CD4-positive, alpha-beta memory T cell (primary cell): ENCODE measurements at regions not wholly inside any gene's neighbourhood (a gene's known extent, or its start where the extent isn't known, plus 50 kb on each side); places are given as distances from the start of the nearest gene placed in this dataset.

Experiments
- CTCF ChIA-PET: fragments of 350-600 bp; sonication (Branson Sonifier 250); formaldehyde crosslinking; loops from one replicate; lab custom pipeline; 2021; ENCODE audit warnings: inconsistent platforms; ENCODE audit not compliant: partially characterized antibody; lab: Charles Lee
- POLR2A ChIA-PET: fragments of 350-600 bp; sonication (Branson Sonifier 250); formaldehyde crosslinking; loops from one replicate; lab custom pipeline; 2021; ENCODE audit not compliant: partially characterized antibody; lab: Charles Lee
- DNase-seq, 5 donors: peaks; one replicate each; pipeline versions ENCODE4 v3.0.0 to v3.0.0-alpha.2; 2020 to 2022; ENCODE audit warnings: mixed read lengths in 1 of 5
- H3K27ac ChIP-seq: one replicate; pipeline ENCODE4 v1.7.0; 2013; ENCODE audit warnings: low read depth, low read length
- H3K27me3 ChIP-seq: 2 replicates; pipeline ENCODE4 v1.7.0; 2013; ENCODE audit warnings: mild to moderate bottlenecking, low read length, moderate library complexity; ENCODE audit not compliant: insufficient read depth
- H3K36me3 ChIP-seq: 2 replicates; pipeline ENCODE4 v1.7.0; 2013; ENCODE audit warnings: mild to moderate bottlenecking, low read length, moderate library complexity; ENCODE audit not compliant: insufficient read depth
- H3K4me1 ChIP-seq: 2 replicates; pipeline ENCODE4 v1.7.0; 2013; ENCODE audit warnings: mild to moderate bottlenecking, low read length, moderate library complexity; ENCODE audit not compliant: insufficient read depth
- H3K4me3 ChIP-seq, 2 donors: one replicate each; pipeline ENCODE4 v1.7.0; 2013; ENCODE audit warnings: low read length in 2 of 2, mild to moderate bottlenecking in 1 of 2
- H3K9me3 ChIP-seq, 2 donors: one replicate each; pipeline ENCODE4 v1.7.0; 2013; ENCODE audit warnings: low read length in 2 of 2, control low read depth in 1 of 2; ENCODE audit not compliant: control insufficient read depth in 1 of 2
- H3K27ac Mint-ChIP-seq, 7 donors: one replicate each; pipeline ENCODE4 v1.8.0; 2020 to 2021; ENCODE audit warnings: mixed read lengths in 7 of 7, mild to moderate bottlenecking in 6 of 7, inconsistent platforms in 3 of 7, moderate library complexity in 3 of 7
- H3K27me3 Mint-ChIP-seq, 2 donors: one replicate each; pipeline ENCODE4 v1.8.0; 2020 to 2021; ENCODE audit warnings: mixed read lengths in 2 of 2
- H3K36me3 Mint-ChIP-seq, 2 donors: one replicate each; pipeline ENCODE4 v1.8.0; 2020 to 2021; ENCODE audit warnings: mixed read lengths in 2 of 2, inconsistent platforms in 1 of 2, mild to moderate bottlenecking in 1 of 2
- H3K4me1 Mint-ChIP-seq, 4 donors: one replicate each; pipeline ENCODE4 v1.8.0; 2020 to 2021; ENCODE audit warnings: mixed read lengths in 4 of 4, mild to moderate bottlenecking in 1 of 4
- H3K4me3 Mint-ChIP-seq, 8 donors: one replicate each; pipeline ENCODE4 v1.8.0; 2020 to 2021; ENCODE audit warnings: mixed read lengths in 8 of 8, mild to moderate bottlenecking in 7 of 8, moderate library complexity in 6 of 8, inconsistent platforms in 3 of 8
- H3K9me3 Mint-ChIP-seq, 8 donors: one replicate each; pipeline ENCODE4 v1.8.0; 2020 to 2021; ENCODE audit warnings: mixed read lengths in 8 of 8, mild to moderate bottlenecking in 5 of 8, inconsistent platforms in 3 of 8, moderate library complexity in 1 of 8
- intact Hi-C: fragments of 100-400 bp; cut with micrococcal nuclease; formaldehyde crosslinking; loops from one replicate; pipeline ENCODE4 v1.15.1; 2023

DNA sequence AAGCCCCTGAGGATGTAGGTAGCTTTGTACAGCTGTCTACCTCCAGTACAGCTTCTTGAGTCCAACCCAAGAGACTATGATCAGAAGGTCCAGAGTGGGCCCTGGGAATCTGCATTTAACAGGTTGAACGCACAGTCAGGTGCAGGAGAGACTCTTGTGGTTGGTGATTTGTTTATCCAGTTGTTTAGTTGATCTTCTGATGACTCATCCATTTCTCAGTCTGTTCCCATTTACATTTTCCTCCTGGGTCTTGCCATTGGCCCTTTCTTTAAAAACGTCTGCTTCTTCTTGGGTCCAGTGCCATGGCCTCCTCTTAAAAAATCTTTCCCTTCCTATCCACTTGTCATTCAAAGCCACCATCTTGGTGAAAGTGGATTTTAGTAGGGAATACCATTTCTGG lies 734.2 kb downstream of the MED13L start:
- Histone ChIP-seq H3K4me3 (no peak overlapping the region), H3K27ac (no peak overlapping the region), H3K27me3 (no peaks in the 10 kb centered on the region), H3K4me1 (no peaks in the 10 kb centered on the region), H3K36me3 (no peaks in the 10 kb centered on the region), H3K9me3 (no peaks in the 10 kb centered on the region)
- Mint-ChIP-seq H3K27me3 (no peaks in the 10 kb centered on the region), H3K4me1 (no peaks in the 10 kb centered on the region), H3K27ac (no peak overlapping the region), H3K36me3 (no peaks in the 10 kb centered on the region), H3K4me3 (no peak overlapping the region), H3K9me3 (peaks cover 0 to 14% (median 5%) of the 10 kb centered on the region in 8 donors)
- no peak for DNase-seq
- ChIA-PET CTCF (no interaction called here), POLR2A (no interaction called here)
- intact Hi-C loops = no loop called here

DNA sequence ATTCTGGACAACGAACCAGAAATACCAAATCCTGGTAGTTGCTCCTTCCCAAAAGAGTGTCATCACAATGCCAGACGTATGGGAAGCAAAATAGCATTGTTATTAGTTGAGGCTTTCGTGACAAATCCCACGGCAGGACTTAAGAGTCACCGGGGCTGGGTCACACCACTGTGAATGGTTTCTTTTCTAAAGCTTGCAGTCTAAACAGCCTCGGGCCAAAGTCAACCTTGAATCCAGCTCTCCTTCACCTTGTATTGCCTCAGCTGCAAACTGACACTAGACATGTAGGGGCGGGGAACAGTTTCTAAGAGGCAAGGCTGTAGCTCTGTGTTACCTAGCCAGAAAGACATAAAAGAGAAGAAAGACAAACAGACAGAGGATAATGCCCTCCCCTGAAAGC lies 734.8 kb downstream of the MED13L start:
- Mint-ChIP-seq H3K36me3 (no peaks in the 10 kb centered on the region), H3K4me3 (no peak overlapping the region), H3K4me1 (no peaks in the 10 kb centered on the region), H3K27me3 (no peaks in the 10 kb centered on the region), H3K9me3 (peaks cover 0 to 18% (median 6%) of the 10 kb centered on the region in 8 donors), H3K27ac (no peak overlapping the region)
- Histone ChIP-seq H3K27me3 (no peaks in the 10 kb centered on the region), H3K4me3 (no peak overlapping the region), H3K27ac (no peak overlapping the region), H3K4me1 (no peaks in the 10 kb centered on the region), H3K9me3 (no peaks in the 10 kb centered on the region), H3K36me3 (no peaks in the 10 kb centered on the region)
- intact Hi-C loops = no loop called here
- ChIA-PET POLR2A (no interaction called here), CTCF (no interaction called here)
- DNase-seq = no peak

DNA sequence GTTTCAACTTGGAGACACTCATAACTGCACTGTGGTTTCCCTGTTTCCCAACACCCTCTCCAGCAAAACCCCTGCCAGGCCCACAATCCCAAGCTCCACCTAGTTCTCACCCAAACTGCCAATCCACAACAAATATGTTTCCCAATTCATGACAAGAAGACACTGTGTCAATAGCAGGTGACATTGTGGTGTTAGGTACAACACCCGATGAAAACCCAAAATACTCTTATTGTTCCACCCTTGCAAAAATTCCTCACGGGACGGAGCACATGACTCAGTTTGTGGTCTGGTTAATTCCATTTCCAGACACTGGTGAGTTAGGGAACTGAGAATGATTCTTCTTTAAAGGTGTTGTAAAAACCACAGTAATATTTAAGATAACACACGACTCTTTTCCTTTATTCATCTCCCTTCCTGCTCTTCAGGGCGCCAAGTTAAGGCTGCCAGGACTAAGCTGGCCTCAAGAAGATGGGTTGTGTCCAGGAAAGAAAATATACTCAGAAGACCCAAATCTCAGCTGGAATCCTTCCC lies 735.5 kb downstream of the MED13L start:
- H3K4me3 Mint-ChIP-seq = no peak overlapping the region
- DNase-seq = no peak
- H3K36me3 ChIP-seq = no peaks in the 10 kb centered on the region
- H3K27me3 ChIP-seq = no peaks in the 10 kb centered on the region
- ChIA-PET CTCF (no interaction called here), POLR2A (no interaction called here)
- no peaks in the 10 kb centered on the region for H3K36me3 Mint-ChIP-seq
- H3K27ac Mint-ChIP-seq = no peak overlapping the region
- no peak overlapping the region for H3K4me3 ChIP-seq
- H3K4me1 ChIP-seq = no peaks in the 10 kb centered on the region
- peaks cover 0 to 18% (median 6%) of the 10 kb centered on the region in 8 donors for H3K9me3 Mint-ChIP-seq
- H3K4me1 Mint-ChIP-seq = no peaks in the 10 kb centered on the region
- no peaks in the 10 kb centered on the region for H3K9me3 ChIP-seq
- H3K27me3 Mint-ChIP-seq = no peaks in the 10 kb centered on the region
- no peak overlapping the region for H3K27ac ChIP-seq
- intact Hi-C loops = no loop called here

- Mint-ChIP-seq H3K4me3 (no peak overlapping the region), H3K4me1 (no peaks in the 10 kb centered on the region), H3K9me3 (peaks cover 0 to 15% (median 2%) of the 10 kb centered on the region in 8 donors), H3K27ac (no peak overlapping the region), H3K36me3 (no peaks in the 10 kb centered on the region), H3K27me3 (no peaks in the 10 kb centered on the region)
- ChIA-PET POLR2A (no interaction called here), CTCF (no interaction called here)
- intact Hi-C loops = no loop called here
- Histone ChIP-seq H3K27ac (no peak overlapping the region), H3K4me3 (no peak overlapping the region), H3K36me3 (no peaks in the 10 kb centered on the region), H3K27me3 (no peaks in the 10 kb centered on the region), H3K9me3 (no peaks in the 10 kb centered on the region), H3K4me1 (no peaks in the 10 kb centered on the region)
- DNase-seq = no peak
These were observed 749.0 kb downstream of the MED13L start for GRCh38 chr12:115528466-115528865.

- no peaks in the 10 kb centered on the region for H3K4me1 Mint-ChIP-seq
- no peak overlapping the region for H3K27ac ChIP-seq
- no peaks in the 10 kb centered on the region for H3K36me3 Mint-ChIP-seq
- H3K4me1 ChIP-seq = no peaks in the 10 kb centered on the region
- DNase-seq = no peak
- no peaks in the 10 kb centered on the region for H3K27me3 Mint-ChIP-seq
- no peaks in the 10 kb centered on the region for H3K36me3 ChIP-seq
- H3K4me3 ChIP-seq = no peak overlapping the region
- no peaks in the 10 kb centered on the region for H3K9me3 ChIP-seq
- H3K9me3 Mint-ChIP-seq = peaks cover 0 to 22% (median 5%) of the 10 kb centered on the region in 8 donors
- H3K4me3 Mint-ChIP-seq = no peak overlapping the region
- intact Hi-C loops = no loop called here
- no peaks in the 10 kb centered on the region for H3K27me3 ChIP-seq
- H3K27ac Mint-ChIP-seq = no peak overlapping the region
- CTCF ChIA-PET = no interaction called here
- POLR2A ChIA-PET = no interaction called here
These were observed 755.6 kb downstream of the MED13L start for GRCh38 chr12:115521771-115522409.

DNA sequence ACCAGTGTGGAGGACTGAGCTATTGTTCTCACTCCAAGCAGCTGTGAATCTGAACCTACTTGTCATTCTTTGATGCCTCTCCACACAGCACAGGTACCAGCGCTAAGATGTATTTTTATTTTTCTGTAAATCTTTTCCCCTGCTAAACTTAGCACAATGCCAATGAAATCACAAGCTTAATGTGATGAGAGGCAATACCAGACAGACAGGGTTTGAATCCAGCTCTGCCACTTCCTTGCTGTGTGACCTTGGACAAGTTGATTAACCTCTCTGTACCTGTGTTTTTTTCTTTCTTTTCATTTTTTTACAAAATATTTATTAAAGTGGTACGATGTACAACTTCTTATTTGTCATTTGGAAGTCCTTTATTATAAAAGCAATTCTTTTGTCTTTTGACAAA lies 757.6 kb downstream of the MED13L start:
- CTCF ChIA-PET = no interaction called here
- Mint-ChIP-seq H3K27me3 (no peaks in the 10 kb centered on the region), H3K27ac (no peak overlapping the region), H3K4me1 (no peaks in the 10 kb centered on the region), H3K36me3 (no peaks in the 10 kb centered on the region), H3K4me3 (no peak overlapping the region), H3K9me3 (peaks cover 2 to 24% (median 12%) of the 10 kb centered on the region in 8 donors)
- Histone ChIP-seq H3K9me3 (no peaks in the 10 kb centered on the region), H3K27me3 (no peaks in the 10 kb centered on the region), H3K27ac (no peak overlapping the region), H3K4me3 (no peak overlapping the region), H3K4me1 (no peaks in the 10 kb centered on the region), H3K36me3 (no peaks in the 10 kb centered on the region)
- POLR2A ChIA-PET = no interaction called here
- no peak for DNase-seq
- intact Hi-C loops = no loop called here

DNA sequence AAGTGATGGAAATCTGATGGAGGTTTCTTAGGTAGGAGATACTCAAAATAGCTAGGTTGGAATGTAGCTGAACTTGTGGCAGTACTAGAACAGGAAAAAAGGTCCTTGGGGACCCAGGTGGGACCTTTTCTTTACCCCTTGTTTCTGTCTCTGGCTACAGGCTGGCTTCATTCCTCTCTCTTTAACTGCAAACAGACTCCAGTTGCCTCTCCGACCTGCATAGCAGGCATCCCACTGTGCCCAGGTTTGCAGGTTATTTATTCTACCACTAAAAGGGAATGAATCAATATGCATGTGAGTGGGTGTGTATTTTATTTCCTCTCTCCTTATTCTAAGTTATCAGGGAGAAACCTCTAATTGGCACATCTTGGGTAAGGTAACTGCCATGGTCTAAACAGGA lies 758.1 kb downstream of the MED13L start:
- no peaks in the 10 kb centered on the region for H3K36me3 Mint-ChIP-seq
- intact Hi-C loops = no loop called here
- POLR2A ChIA-PET = no interaction called here
- H3K4me1 Mint-ChIP-seq = no peaks in the 10 kb centered on the region
- Histone ChIP-seq H3K4me1 (no peaks in the 10 kb centered on the region), H3K36me3 (no peaks in the 10 kb centered on the region), H3K4me3 (no peak overlapping the region), H3K27ac (no peak overlapping the region), H3K27me3 (no peaks in the 10 kb centered on the region), H3K9me3 (no peaks in the 10 kb centered on the region)
- no peaks in the 10 kb centered on the region for H3K27me3 Mint-ChIP-seq
- CTCF ChIA-PET = no interaction called here
- no peak for DNase-seq
- peaks cover 3 to 25% (median 15%) of the 10 kb centered on the region in 8 donors for H3K9me3 Mint-ChIP-seq
- H3K27ac Mint-ChIP-seq = no peak overlapping the region
- no peak overlapping the region for H3K4me3 Mint-ChIP-seq
